ENCODE measurements at regions not wholly inside any gene's neighbourhood (a gene's known extent, or its start where the extent isn't known, plus 50 kb on each side); places are given as distances from the start of the nearest gene placed in this dataset.

DNA sequence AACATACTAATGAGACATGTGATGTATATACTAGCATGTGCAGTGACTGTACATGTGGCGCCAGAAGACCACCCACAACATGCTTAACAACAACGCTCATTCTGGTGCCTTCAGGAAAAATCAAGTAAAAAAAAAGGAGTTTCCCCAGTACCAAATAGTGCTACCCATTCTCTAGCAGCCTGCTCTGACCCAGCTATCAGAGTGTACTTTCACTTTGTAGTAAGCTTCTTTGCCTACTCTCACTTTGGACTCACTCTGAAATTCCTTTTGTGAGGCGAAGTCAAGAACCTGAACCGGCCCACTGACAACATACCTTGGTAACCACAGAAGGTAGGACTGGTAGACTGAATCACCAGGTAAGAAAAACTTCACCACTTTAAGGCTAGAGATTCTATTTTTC, 1100.0 kb downstream of the GRIK2 start:
- intact Hi-C loops (cut with micrococcal nuclease): no loop called here

DNA sequence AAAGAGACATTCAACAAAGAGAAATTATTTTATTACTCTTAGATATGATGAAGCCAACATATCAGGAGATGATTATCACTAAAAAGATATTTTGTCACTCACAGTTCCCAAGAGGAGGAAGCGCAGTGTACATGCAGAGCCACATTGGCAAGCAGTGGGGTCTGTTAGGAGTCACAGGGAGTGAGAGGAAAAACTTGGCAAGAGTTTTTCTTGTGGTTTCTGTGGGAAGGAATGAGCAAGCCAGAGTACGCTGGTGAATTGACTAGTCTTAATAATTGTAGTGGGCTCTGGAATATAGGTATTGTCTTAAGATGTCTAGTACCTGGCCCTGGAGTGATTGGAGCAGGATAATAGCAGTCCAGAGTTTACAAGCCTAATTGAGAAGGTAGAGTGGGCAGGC, 1095.2 kb downstream of the GRIK2 start:
- intact Hi-C loops (cut with micrococcal nuclease): no loop called here

DNA sequence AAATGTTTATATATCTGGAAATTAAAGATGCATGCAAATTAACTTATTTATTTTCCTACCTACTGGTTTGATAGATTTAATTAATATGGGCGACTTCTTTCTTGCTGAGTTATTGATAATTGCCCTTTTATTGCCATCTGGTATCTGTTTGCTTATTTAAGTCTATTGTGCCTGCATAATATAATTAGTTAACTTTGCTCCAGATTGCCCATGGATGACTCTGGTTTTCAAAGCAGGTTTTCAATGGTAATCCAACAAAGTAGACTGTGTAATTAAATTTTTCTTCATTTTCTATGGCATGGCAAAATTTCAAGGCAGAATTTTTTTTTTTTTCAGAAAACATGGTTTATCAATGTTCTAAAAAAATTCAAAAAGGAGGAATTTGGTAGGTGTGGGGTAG, 1092.0 kb downstream of the GRIK2 start:
- intact Hi-C loops (cut with micrococcal nuclease): no loop called here

DNA sequence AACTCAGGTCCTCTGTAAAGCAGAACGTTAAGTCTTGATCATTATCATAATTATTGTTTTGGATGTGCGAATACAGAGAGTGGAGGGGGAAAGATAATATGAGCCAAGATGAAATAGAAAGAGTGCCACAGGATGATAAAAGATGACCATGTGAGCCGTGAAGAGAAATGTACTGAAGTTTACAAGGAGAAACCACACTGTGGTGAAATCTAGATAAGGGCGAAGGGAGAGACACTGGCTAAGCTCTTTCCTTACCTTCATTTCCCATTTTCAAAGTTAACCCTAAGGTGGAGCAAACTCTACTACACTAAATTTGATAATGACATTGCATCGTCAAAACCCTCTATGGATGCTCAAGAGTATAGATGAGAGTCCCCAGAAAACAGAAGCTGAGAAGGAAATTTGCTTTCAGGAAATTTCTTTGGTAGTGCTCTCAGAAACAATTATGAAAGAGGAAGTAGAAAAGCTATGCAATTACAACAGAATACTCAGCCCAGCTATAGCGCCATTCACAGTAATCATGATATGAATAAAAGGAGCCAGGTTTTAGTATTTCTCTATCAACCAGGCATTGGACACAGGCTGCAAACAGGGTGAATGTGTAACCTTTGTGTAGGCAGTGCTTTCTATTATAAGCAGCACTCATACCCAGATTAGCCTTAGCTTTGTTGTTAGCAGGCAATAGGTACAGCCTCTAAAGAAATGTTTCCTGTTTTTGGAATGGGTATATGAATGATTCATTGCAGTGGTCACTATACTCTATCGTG, 1080.7 kb downstream of the GRIK2 start:
- intact Hi-C loops (cut with micrococcal nuclease): no loop called here

DNA sequence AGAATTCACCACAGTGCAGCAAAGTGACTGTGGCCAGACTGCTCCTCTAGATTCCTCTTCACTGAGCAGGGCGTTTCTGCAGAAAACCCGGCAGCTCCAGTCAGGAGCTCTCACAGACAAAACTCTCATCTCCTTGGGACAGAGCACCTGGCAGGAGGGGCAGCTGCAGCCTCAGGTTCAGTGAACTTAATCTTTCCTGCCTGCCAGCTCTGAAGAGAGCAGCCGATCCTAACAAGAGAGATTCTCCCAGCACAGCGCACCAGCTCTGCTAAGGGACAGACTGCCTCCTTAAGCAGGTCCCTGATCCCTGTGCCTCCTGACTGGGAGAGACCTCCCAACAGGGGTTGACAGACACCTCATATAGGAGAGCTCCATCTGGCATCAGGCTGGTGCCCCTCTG, 1065.5 kb downstream of the GRIK2 start:
- intact Hi-C loops (cut with micrococcal nuclease): no loop called here

DNA sequence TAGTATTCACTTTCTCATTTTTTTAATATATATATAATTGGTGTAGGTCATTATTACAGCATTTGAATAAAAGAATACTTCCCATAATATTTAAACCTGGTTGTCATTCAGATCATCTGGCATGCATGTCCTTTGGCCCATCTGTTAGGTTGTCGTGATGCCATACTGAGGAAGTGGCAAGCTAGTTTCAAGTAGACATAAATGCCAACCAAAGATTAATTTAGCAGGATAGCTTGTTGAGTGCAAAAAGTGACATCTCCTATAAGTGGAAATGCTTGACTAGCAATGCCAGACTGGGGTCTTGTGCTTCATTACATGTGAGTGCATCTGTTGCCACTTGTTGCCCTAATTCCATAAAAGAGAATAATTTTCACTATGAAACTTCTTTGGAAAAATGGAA, 1044.7 kb downstream of the GRIK2 start:
- intact Hi-C loops (cut with micrococcal nuclease): no loop called here

DNA sequence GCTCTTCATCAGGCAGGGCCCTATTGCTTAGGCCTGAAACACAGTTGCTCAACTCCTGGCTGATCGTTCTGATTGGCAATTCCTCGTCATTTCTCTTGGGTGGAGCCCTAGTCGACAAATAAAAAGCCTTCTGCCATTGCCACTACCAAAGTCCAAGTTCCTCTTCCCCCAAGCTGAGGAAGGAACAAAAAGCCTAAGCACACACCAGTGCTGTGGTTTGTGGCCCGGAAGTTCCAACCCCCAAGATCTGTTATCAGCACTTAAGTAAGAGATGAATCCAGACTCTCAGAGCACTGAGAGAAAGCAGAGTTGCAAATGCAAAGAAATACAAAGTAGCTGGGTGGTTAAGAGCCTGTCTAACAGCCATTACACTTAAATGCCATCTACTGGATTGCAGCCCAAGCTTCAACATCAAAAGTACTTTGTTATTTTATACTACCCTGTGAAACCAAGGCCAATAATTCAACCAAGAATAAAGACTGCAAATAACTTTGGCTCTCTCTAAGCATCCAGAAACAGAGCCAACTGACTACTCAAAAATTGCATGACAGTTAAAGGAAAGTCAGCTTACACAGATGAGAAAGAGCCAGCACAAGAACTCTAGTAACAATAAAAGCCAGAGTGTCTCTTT, 1024.0 kb downstream of the GRIK2 start:
- intact Hi-C loops (cut with micrococcal nuclease): no loop called here

DNA sequence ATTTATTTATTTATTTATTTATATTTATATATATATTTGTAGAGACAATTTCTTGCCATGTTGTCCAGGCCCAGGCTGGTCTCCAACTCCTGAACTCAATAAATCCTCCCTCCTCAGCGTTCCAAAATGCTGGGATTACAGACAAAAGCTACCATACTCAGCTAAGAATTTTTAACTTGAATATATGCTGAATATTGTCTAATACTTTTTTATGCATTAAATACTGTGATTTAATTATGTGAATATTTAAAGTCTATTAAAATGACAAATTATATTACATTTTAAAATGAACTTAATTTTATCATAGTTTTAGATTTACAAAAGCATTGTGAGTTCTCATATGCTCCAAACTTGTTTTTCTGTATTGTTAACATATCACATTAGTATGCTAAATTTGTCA, 1022.4 kb downstream of the GRIK2 start:
- intact Hi-C loops (cut with micrococcal nuclease): no loop called here

DNA sequence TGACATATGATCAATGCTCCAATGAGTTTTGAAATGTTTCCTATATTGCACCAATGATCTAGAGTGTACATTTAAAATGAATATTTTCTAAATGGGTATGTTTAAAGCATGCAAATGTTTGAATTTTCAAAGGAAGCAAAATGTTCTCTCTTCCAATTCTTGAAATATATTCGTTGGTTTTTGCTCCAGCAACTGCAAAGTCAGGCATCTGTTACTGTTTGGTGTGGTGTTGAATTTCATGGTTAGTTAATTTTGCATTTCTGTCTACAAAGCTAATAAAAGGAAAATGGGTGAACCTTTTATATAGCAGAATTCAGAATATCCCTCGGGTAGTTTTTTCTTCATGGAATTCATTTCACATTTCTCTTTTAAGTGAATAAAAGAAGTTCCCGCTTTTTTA, 1018.3 kb downstream of the GRIK2 start:
- intact Hi-C loops (cut with micrococcal nuclease): loop anchor here (5.0 kb wide), 1 partner anchor 1109 kb away; no protein-coding TSS in a partner anchor

DNA sequence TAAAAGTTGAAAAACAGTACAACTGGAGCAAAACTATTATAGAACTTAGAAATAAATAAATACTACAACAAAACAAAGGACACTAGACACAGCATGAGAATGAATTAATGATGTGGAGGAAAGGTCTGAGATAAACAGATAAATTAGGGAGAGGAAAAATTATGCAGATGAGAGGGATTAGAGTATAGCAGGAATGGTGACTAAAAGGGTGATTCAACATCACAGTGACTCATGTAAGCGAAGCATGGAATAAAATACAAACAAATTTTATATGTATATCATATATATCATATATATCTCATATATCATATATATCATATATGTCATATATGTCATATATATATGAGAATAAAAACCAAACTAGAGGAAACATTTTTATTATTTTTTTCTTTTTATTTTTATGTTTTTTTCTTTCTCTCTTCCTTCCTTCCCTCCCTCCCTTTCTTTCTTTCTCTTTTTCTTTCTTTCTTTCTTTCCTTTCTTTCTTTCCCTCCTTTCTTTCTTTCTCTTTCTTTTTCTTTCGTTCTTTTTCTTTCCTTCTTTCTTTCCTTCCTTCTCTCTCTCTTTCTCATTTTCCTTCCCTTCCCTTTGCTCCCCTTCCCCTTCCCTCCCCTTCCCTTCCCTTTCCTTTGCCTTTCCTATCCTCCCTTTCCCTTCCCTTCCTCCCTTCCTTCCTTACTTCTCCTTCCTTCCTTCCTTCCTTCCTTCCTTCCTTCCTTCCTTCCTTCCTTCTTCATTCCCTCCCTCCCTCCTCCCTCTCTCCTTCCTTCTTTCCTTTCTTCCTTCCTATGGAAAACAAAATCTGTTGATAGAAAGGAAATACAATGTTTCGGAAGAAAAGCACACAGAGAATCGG, 1014.6 kb downstream of the GRIK2 start:
- intact Hi-C loops (cut with micrococcal nuclease): no loop called here

DNA sequence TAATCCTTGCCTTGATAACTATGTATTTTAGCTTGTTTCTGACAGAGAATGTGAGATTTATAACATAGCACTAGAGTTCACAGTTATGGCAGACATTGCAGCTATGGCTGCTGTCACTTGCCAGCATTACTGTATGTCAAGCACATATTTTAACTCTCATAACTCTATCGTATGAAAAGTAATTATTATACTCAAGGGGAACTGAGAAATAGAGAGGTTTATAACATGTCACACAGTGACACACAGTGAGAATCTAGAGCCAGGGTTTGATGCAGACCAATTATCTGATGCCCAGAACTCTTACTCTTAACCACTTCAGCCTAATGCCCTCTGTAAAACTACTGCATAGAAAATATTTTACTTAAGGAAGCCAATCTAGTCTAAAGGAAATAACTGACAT, 1012.4 kb downstream of the GRIK2 start:
- intact Hi-C loops (cut with micrococcal nuclease): no loop called here

DNA sequence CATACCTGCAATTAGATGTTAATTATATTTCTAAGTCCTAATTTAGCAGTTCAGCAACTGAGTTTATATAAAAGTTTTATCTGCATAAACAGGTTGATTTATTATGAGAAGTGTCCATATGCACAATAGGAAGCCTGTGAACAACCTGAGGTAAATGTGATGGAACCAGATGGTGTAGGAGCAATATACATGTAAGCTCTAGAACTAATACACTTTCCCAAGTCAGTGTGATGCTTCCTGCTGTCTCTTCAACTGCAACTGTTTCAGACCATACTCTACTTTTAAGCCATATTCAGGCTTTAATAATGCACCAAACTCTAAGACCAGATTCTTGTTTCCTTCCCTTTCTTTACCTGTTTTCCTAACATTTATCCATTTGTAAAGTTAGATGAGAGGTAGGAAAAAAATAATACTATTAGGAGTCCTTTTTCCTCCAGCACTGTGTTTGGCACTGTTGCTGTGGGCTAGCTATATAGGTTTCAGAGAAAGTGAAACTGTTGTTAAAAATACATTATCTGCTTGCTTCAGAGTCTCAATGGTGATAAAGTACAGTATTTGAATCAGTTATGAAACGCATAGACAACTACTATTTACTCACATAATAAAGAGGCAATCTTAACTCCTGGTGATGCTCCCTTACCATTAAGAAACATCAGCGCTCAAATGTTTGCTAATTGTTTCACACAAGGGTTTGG, 1009.3 kb downstream of the GRIK2 start:
- intact Hi-C loops (cut with micrococcal nuclease): no loop called here

DNA sequence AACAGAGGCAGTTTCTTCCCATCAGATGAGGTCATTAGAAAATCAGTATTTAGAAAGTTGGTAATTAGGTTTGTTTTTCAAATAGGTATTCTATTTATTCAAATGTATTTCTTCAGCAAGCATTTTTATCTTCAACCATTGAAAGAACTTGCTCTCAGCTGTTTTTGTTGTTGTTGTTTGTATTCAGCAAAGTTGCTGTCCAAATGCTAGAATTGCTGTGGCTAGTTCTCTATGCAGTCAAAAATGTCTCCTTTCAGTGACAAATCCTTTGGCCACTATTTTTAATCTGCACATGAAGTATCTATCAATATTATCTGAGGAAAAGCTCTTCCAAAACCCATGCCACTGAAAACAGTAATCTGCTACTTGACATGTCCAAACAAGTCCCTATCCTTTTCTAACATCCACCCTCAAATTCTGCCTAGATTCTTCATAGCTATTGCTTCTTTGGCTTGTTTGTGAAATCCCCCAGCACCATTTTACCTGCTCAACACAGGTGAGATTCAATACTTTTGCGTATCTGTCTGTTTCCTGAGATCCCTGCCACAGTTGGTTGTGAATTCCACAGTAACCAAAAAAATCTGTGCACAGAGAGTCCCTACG, 1005.4 kb downstream of the GRIK2 start:
- intact Hi-C loops (cut with micrococcal nuclease): no loop called here

DNA sequence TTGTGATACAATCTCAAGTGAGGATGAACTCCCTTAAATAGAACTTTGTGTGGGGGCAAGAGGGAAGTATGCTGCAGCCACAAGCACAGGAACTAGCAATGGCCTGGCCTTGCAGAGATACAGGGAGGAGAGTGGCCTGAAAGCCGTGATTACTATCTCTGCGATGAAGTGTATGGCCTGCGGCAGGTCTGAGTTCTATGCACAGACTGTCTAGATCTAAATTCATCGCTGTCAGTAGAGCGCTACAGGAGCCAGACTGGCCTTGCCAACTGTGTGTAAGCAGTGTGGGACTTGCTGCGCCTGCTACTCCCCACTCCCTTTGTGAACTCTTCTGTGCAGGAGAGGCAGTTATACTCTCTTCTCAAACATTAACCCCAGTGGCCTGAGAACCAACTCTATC, 997.0 kb downstream of the GRIK2 start:
- intact Hi-C loops (cut with micrococcal nuclease): no loop called here

DNA sequence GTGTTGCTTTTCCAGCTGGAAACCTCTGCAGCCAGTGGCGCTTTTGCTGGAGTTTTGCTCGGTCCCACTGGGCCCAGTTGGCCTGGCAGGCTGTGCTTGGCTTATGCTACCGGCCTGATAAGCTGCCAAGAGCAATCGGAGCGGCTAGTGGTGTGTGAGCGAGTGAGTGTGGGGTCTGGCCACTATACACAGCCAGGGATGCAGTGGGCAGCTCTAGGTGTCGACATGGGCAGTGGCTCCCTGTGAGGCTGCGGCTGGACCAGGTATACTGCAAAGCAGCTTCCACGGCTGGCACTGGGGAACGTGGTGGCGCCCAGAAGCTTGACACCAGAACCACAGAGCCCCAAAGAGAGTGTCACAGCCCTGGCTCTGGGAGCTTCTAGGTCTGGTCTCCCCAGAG, 996.5 kb downstream of the GRIK2 start:
- intact Hi-C loops (cut with micrococcal nuclease): no loop called here

DNA sequence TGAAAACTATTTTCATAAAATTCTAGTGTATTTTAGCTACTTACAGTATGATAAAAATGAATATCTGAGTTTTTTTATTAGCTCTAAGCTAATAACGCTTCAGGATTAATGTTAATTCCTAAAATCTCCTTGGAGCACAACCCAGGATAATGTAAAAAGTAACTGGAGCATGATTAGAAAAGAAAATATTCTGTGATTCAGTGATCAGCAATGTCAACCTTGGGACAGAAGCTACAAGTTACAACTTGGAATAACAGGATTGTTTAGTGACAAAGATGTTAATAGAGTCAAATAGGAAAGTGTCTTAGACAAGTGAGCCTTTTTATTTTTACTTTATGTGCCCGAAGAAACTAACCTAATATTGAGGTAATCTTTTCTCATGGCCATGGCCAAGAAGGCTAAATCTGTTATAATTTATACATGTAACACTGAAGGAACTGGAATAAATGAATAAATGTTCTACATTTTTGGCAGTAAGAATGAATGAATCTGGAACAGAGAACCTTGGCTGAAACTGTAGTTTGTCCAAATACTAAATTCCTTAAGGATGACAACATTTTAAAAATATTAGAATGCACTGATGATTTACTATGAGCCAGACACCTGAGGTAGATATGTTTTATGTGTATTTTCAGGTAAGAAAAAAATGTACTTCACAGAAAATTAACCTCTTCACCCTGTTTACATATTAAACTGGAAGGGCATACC, 994.0 kb downstream of the GRIK2 start:
- intact Hi-C loops (cut with micrococcal nuclease): no loop called here

DNA sequence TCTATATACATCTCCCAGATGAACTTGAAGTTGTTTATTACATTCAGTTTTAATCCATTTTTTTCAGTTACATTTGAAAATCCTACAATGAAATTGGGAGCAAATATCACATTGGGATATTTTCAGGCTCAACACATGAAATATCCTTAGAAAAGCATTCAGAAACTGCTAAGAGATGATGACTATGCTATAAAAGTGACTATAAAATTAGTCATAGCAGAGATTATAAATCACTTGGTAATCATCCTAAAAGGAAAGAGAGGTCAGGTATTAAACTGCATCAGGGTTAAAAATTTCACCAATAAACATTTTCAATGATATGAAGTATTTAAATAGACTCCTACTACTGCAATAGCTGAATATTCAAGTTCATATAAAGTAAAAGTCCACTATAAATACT, 987.7 kb downstream of the GRIK2 start:
- intact Hi-C loops (cut with micrococcal nuclease): no loop called here

DNA sequence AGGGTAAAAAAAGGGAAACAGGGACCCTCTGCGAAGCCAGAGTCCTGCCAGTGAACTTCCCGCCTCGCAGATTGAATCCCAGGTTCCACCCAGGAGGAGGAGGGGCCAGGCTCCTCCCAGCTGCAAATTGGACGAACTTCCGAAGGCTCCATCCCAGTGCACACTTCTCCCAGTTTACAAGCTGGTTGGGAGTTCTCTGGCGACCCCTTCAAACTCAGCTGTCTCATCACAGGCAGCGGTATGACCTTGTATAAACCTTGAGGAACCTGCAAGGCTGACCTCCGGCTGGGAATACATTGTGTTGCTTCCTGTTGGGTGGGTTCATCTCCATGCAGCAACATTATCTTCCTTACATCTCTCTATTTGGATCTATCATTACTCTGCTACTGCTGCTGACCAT, 962.7 kb downstream of the GRIK2 start:
- intact Hi-C loops (cut with micrococcal nuclease): no loop called here

DNA sequence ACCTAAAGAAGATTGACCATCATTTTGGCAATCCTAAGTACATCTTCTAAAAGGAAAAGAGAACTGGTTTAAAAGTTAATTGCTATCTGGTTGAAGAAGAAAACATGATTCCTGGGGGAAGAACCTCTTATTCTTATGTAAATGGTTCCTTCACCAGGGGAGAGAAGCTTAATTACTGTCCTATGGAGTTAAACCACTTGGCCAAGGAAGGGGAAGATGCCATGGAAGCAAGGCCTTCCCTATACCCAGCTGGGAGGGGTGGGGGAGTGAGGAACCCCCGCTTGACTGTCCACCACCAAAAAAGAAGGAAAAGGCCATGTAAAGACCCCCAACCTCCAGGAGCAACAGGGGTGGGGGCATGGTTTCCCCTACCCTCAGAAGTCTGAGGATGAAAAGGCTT, 962.1 kb downstream of the GRIK2 start:
- intact Hi-C loops (cut with micrococcal nuclease): no loop called here

DNA sequence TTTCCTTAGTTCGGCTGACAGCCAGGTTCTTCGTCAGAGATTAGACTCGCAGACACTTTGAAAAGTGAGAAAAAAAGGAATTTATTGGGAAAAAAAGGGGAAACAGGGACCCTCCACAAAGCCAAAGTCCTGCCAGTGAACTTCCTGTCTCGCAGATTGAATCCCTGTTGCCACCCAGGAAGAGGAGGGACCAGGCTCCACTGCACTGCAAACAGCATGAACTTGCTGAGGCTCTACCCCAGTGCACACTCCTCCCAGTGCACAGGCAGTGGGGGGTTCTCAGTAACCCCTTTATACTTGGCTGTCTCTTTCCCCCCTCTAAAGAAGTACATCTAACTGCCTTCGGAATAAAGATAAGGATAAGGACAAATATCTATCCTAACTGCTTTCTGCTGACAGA, 959.0 kb downstream of the GRIK2 start:
- intact Hi-C loops (cut with micrococcal nuclease): no loop called here

DNA sequence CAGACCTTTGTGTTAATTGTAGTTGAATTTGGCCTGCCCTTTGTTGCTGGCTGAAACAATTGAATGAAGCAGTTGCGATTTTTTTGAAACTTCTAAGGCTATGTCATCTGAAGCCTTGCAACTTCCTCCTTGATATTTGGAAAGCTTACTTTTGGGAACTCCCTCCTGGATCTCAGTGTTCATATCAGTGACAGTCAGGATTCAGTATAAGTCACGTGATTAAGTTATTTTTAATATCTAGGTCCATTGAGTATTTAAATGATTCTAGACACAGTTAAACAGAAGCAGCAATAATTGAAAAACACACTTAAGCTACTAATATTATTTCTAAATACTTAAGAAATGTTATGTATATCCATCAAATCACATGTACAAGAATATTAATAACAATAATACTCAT, 951.3 kb downstream of the GRIK2 start:
- intact Hi-C loops (cut with micrococcal nuclease): no loop called here
